Right lobe of liver (tissue), 6 donors: ENCODE measurements at regions not wholly inside any gene's neighbourhood (a gene's known extent, or its start where the extent isn't known, plus 50 kb on each side); places are given as distances from the start of the nearest gene placed in this dataset.
A peak's percentile ranks its signal among the peaks of the same experiment; 100 is the strongest.
"Not testable (repeated sequence)": the region's sequence is repeated elsewhere in the genome, so short reads cannot be mapped to it uniquely, and the experiment has no call there.

ENCODE experiments used
- ATAC-seq, 4 donors: fragments of 200-7000 bp; cut with Tn5 transposase; one replicate each; pipeline ENCODE4 v1.9.1; 2020; ENCODE audit warnings: mild to moderate bottlenecking in 4 of 4, moderate library complexity in 4 of 4
- DNase-seq, 3 donors: peaks; one replicate each; pipeline ENCODE4 v3.0.0-alpha.2; 2020
- H3K27ac ChIP-seq, 3 donors: fragments of 200-600 bp; one replicate each; pipeline ENCODE4 v1.8.0; 2022
- H3K27me3 ChIP-seq, 2 donors: fragments of 200-600 bp; one replicate each; pipeline ENCODE4 v1.8.0; 2022
- H3K36me3 ChIP-seq, 4 donors: fragments of 200-600 bp; sonication (generic) in 1 of 4; one replicate each; pipeline versions ENCODE4 v1.5.1 to v1.8.0; 2017 to 2022; ENCODE audit warnings: control low read depth in 1 of 4
- H3K4me1 ChIP-seq, 4 donors: fragments of 200-600 bp; sonication (generic) in 1 of 4; one replicate each; pipeline versions ENCODE4 v1.5.1 to v1.8.0; 2017 to 2022; ENCODE audit warnings: control low read depth in 1 of 4
- H3K4me3 ChIP-seq, 3 donors: fragments of 200-600 bp; one replicate each; pipeline ENCODE4 v1.8.0; 2022
- H3K9me3 ChIP-seq, 4 donors: fragments of 200-600 bp; sonication (generic) in 1 of 4; one replicate each; pipeline versions ENCODE4 v1.5.1 to v1.8.0; 2017 to 2022; ENCODE audit warnings: control low read depth in 1 of 4
- POLR2A ChIP-seq: fragments of 450-650 bp; IDR thresholded peaks from one replicate; pipeline ENCODE4 v1.6.1; 2017; ENCODE audit warnings: antibody characterized with exemption, mild to moderate bottlenecking
- WGBS: methylation state at CpG from one replicate; pipeline ENCODE4 v1.1.6; 2018; ENCODE audit warnings: low coverage, low lambda C conversion rate; ENCODE audit not compliant: insufficient coverage; ENCODE audit errors: missing lambda C conversion rate; 5-methylcytosine and 5-hydroxymethylcytosine counted together
- intact Hi-C, 2 donors: fragments of 100-400 bp; cut with DNase I; formaldehyde crosslinking; loops; one replicate each; pipeline versions ENCODE4 v1.11.2 to v1.14.1; 2022
- TF ChIP-seq, protein P1 (sequence below), 4 donors: fragments of 200-600 bp in 3 of 4; fragments of 450-650 bp in 1 of 4; IDR thresholded peaks; one replicate each; pipeline versions ENCODE4 v1.5.1 to v1.8.0; 2016 to 2022; ENCODE audit warnings: antibody characterized with exemption in 4 of 4, mild to moderate bottlenecking in 2 of 4
- donor health status: DM: no; HTN: yes; CAD: no.
- donor health status: DM: no; HTN: no; CAD: no.
- donor health status: DM: no; HTN: no; CAD: no.
- donor health status: DM: no; HTN: yes; CAD: no.
- donor health status: DM: no; HTN: yes; CAD: no.

GRCh38 chr20:25992146-25992545 is 295.5 kb upstream of the ZNF337 start:
- H3K4me1 ChIP-seq = no peaks in the 10 kb centered on the region
- WGBS = 63% methylated on average over 15 of the region's 16 CpGs
- no peaks in the 10 kb centered on the region for H3K36me3 ChIP-seq
- no peak overlapping the region for H3K4me3 ChIP-seq
- no peaks in the 10 kb centered on the region for H3K9me3 ChIP-seq
- H3K27me3 ChIP-seq = no peaks in the 10 kb centered on the region
- TF ChIP-seq, protein P1, sequence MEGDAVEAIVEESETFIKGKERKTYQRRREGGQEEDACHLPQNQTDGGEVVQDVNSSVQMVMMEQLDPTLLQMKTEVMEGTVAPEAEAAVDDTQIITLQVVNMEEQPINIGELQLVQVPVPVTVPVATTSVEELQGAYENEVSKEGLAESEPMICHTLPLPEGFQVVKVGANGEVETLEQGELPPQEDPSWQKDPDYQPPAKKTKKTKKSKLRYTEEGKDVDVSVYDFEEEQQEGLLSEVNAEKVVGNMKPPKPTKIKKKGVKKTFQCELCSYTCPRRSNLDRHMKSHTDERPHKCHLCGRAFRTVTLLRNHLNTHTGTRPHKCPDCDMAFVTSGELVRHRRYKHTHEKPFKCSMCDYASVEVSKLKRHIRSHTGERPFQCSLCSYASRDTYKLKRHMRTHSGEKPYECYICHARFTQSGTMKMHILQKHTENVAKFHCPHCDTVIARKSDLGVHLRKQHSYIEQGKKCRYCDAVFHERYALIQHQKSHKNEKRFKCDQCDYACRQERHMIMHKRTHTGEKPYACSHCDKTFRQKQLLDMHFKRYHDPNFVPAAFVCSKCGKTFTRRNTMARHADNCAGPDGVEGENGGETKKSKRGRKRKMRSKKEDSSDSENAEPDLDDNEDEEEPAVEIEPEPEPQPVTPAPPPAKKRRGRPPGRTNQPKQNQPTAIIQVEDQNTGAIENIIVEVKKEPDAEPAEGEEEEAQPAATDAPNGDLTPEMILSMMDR (IDR thresholded peaks at IDR 0.05) = no peak
- no peak for TF ChIP-seq POLR2A
- DNase-seq (no peak), ATAC-seq (no peak)
- no peak overlapping the region for H3K27ac ChIP-seq
- intact Hi-C loops = no loop called here

DNA sequence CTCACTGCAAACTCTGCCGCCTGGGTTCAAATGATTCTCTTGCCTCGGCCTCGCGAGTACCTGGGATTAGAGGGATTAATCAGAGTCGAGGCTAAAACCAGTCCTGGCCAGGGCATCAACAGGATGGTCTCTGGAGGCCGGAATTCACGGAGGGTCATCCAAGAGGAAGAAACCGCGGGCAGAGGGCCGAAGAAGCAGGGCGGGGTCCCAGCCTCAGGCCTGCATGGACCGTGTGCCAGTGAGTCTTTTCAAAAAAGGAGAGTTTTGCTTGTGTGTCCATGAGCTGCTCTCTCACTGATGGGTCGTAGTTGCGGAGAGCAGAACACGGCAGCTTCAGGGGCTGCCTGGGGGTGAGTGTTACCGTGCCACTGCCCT is 295.1 kb upstream of the ZNF337 start:
- Histone ChIP-seq H3K9me3 (no peaks in the 10 kb centered on the region), H3K27me3 (no peaks in the 10 kb centered on the region), H3K4me1 (peaks cover 0 to 4% (median 0%) of the 10 kb centered on the region in 4 donors), H3K36me3 (no peaks in the 10 kb centered on the region), H3K4me3 (no peak overlapping the region), H3K27ac (no peak overlapping the region)
- ATAC-seq (no peak), DNase-seq (peak in 1 of 3 donors; percentile 24)
- no peak for TF ChIP-seq POLR2A
- TF ChIP-seq, protein P1 (IDR thresholded peaks at IDR 0.05) = no peak
- WGBS = 84% methylated on average over 5 of the region's 16 CpGs
- intact Hi-C loops = no loop called here

GRCh38 chr20:25991051-25991755 is 294.6 kb upstream of the ZNF337 start:
- intact Hi-C loops = no loop called here
- WGBS = 92% methylated on average over 12 of the region's 30 CpGs
- H3K27ac ChIP-seq = no peak overlapping the region
- peak in 1 of 3 donors; percentile 15 for DNase-seq
- peaks cover 0 to 4% (median 0%) of the 10 kb centered on the region in 4 donors for H3K4me1 ChIP-seq
- H3K4me3 ChIP-seq = no peak overlapping the region
- TF ChIP-seq, protein P1 (IDR thresholded peaks at IDR 0.05) = no peak
- TF ChIP-seq POLR2A = no peak
- no peaks in the 10 kb centered on the region for H3K36me3 ChIP-seq
- H3K27me3 ChIP-seq = no peaks in the 10 kb centered on the region
- ATAC-seq = no peak
- no peaks in the 10 kb centered on the region for H3K9me3 ChIP-seq

- H3K36me3 ChIP-seq, H3K9me3 ChIP-seq, H3K4me3 ChIP-seq, H3K27me3 ChIP-seq, DNase-seq, H3K27ac ChIP-seq, H3K4me1 ChIP-seq, ATAC-seq, intact Hi-C loops: not testable (repeated sequence)
- WGBS = 72% methylated on average over 2 of the region's 11 CpGs
Measured at GRCh38 chr20:25989686-25990085, 293.0 kb upstream of the ZNF337 start.

DNA sequence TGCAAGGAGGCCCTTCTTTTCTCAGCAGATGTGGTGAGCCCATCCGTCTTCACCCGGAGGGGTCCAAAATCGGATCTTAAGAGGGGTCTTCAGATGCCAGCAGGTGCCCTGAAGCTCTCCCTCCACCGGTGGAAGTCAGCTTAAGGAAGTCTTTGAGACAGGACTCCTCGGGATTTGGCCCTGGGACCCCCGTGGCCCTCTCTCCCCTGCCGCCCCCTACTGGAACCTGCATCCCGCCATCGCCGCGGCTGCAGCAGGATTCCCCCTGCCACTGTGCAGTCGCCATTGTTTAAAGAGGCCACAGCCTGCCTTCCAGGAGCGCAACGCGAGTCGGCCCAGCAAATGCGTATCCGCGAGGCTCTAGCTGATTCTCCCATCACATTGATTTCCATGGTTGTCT is 292.5 kb upstream of the ZNF337 start:
- Histone ChIP-seq H3K9me3 (no peaks in the 10 kb centered on the region), H3K36me3 (no peaks in the 10 kb centered on the region), H3K27ac (no peak overlapping the region), H3K4me3 (no peak overlapping the region), H3K4me1 (peaks cover 0 to 4% (median 0%) of the 10 kb centered on the region in 4 donors), H3K27me3 (no peaks in the 10 kb centered on the region)
- no peak for TF ChIP-seq POLR2A
- TF ChIP-seq, protein P1 (IDR thresholded peaks at IDR 0.05) = no peak
- no peak for DNase-seq
- intact Hi-C loops = no loop called here
- ATAC-seq = no peak
- whole genome bisulfite sequencing = no CpG with 5 or more reads among the region's 19 CpGs

- 84% methylated on average over 8 of the region's 14 CpGs for WGBS
- H3K9me3 ChIP-seq, H3K4me3 ChIP-seq, ATAC-seq, H3K27me3 ChIP-seq, H3K4me1 ChIP-seq, intact Hi-C loops, H3K36me3 ChIP-seq, DNase-seq, H3K27ac ChIP-seq: not testable (repeated sequence)
Measured at GRCh38 chr20:25987928-25988560, 291.4 kb upstream of the ZNF337 start.
